ENCODE measurements at regions not wholly inside any gene's neighbourhood (a gene's known extent, or its start where the extent isn't known, plus 50 kb on each side); places are given as distances from the start of the nearest gene placed in this dataset.

GRCh38 chr2:120461092-120461491 lies 115.2 kb downstream of the INHBB start:
- no peak for DNase-seq

DNA sequence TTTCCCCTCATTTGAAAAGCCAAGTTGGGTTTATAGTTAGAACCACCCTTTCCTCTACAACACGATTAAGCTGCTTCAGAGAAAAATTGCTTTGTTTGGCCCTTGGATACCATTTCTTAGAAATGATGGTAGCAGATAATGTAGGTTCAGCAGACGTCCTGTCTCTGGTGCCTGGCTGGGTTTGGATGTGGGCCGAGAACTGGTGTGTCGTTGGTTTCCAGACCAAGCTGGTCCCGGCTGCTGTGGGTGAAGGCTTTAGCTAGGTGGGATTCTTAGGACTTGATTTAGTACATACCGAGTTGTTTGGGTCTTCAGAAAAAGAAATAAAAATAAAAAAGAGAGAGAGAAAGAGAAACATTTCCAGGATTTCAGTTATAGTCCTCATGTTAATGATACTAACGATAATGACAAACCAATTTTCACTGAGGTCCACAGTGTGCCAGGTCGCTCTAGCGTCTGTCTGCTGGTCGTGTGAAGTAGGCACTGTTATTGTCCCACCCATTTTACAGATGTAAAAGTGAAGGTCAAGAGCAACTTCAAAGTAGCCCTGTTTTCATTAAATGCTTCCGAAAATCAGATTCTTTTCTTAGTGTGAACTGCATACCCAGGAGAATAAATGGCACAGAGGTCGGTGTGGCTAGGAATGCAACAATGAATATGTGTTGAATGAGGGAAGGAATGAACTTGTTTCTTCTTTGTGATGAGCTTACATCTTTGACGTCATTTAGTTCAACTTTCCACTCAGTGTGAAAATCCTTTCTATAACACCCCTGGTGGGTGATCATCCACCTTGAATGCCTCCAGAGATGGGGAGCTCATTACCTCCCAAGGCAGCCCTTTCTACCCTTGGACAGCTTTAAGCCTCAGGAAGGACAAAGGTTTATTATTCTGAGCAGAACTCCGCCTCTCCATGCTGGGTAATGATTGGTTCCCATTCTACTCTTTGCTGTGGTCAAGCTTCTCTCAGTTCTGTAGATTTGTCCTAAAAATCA lies 115.9 kb downstream of the INHBB start:
- no peak for DNase-seq

GRCh38 chr2:120463527-120463926 lies 117.6 kb downstream of the INHBB start:
- DNase-seq: no peak

GRCh38 chr2:120463996-120464395 lies 118.1 kb downstream of the INHBB start:
- no peak for DNase-seq

- peak; percentile 21 for DNase-seq
These were observed 118.6 kb downstream of the INHBB start for GRCh38 chr2:120464448-120464931.

DNA sequence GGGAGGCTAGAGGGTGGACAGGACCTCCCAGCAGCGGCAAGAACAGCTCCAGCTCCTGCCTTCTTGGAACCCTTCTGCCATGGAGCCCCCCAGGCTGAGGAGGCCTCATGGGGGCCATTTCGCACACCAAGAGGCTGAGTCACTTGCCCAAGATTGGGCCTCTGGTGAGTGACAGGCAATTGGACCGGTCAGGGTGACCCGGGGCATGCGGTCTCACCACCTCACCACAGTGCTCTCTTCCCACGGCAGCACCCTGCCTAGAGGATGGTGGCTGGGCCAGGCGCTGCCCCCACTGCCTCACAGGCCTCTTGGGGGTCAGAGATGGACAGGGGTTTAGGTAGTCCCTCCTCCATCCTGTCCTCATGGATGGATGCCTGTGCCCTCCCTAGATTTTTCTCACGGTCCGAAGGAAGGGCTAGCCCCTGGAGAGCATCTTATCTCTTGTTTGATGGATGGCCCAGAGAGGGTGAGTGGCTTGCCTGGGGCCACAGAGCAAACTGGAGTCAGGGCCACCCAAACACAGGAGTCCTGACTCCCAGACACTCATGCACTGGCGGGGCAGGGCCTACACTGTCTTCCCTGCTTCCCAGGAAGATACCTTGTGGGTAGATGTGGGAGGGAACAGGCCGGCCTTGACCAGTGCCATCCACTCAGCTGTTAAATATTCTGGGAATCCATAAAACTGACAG lies 119.2 kb downstream of the INHBB start:
- no peak for DNase-seq

DNA sequence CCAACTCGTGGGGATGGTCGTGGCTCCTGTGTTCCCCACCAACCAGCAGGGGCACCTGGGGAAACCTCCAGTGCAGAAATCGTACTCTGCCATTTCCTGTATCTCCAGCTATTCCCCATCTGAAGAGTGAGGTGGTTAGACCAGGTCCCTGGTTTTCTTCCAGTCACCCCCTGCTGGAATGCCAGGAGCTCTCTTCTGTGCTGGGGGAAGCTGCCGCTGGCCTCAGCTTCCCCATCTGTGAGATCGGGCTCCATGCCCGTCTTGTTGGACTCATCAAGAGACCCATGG lies 119.7 kb downstream of the INHBB start:
- DNase-seq: no peak

DNA sequence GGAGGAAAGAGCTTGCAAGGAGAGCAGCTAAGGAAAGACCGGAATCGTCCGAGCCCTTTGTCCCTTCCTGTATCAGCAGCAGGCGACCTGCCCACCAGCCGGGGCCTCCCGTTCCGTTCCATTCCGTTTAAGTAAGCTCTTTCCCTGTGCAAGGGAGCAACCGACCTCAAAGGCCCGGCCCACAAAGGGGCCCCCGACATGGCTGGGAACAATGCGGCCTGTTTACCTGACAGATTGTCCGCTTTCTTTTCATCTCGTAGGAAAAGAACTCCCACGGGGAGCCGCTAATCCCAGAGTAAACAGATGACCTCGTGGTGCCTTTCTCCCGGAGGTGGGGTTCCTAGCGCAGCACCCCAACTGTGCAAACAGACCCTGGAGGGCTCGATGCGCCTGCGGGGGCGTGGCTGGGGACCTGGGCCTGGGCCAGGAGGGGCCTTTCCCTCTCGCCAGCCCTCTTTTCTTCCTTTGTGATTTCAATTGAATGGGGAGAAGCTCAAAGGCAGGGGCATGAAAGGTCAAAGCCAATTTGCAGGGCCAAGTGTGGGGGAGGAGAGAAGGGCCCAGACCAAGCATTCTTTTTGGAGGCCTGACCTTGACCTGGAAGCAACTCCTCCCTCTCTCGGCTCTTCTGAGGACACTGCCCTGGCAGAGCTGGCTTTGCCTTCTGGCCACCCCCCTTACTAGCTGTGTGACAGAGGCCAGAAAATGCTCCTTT lies 120.2 kb downstream of the INHBB start:
- no peak for DNase-seq

- DNase-seq: no peak
These were observed 120.7 kb downstream of the INHBB start for GRCh38 chr2:120466704-120467054.

GRCh38 chr2:120468136-120468535 lies 122.2 kb downstream of the INHBB start:
- DNase-seq: no peak

- peak; percentile 23 for DNase-seq
These were observed 123.5 kb downstream of the INHBB start for GRCh38 chr2:120469426-120469825.

GRCh38 chr2:120470041-120470965 lies 124.4 kb downstream of the INHBB start:
- peak; percentile 96 for DNase-seq

- DNase-seq: no peak
These were observed 125.2 kb downstream of the INHBB start for GRCh38 chr2:120471166-120471565.

DNA sequence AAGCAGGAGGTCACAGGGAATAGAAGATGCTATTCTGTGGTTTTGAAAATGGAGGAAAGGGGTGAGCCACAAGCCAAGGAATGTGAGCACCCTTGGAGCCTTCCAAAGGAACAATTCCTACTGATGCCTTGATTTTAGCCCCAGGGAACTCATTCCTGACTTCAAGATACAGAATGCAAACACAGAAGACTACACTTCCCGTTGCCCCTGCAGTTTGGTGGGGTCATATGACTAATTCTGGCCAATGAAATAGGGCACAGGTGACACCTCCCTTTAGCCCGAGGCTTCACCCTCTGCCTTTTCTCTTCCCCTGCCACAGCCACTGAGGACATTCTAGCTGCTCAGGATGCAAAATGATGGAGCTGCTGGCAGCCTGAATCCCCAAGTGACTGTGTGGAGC lies 126.1 kb downstream of the INHBB start:
- peak; percentile 50 for DNase-seq

DNA sequence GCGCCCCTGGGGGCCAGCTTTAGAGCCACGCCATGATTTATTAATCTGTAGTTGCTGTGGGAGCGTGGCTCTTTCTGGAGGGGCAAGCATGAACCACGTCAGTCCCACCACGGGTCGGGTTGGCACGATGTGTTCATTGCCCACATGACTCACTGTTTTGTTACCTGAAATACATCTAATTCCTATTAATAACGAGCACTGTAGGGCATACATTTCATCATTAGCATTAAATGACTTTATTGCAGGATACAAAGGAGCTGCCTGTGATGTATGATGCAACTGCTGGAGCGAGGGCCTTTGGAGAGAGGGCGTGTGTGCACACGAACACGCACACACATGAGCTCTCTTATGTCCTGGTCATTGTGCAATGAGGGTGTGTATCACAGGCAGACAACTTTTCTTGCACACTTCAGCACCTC lies 127.0 kb downstream of the INHBB start:
- no peak for DNase-seq

DNA sequence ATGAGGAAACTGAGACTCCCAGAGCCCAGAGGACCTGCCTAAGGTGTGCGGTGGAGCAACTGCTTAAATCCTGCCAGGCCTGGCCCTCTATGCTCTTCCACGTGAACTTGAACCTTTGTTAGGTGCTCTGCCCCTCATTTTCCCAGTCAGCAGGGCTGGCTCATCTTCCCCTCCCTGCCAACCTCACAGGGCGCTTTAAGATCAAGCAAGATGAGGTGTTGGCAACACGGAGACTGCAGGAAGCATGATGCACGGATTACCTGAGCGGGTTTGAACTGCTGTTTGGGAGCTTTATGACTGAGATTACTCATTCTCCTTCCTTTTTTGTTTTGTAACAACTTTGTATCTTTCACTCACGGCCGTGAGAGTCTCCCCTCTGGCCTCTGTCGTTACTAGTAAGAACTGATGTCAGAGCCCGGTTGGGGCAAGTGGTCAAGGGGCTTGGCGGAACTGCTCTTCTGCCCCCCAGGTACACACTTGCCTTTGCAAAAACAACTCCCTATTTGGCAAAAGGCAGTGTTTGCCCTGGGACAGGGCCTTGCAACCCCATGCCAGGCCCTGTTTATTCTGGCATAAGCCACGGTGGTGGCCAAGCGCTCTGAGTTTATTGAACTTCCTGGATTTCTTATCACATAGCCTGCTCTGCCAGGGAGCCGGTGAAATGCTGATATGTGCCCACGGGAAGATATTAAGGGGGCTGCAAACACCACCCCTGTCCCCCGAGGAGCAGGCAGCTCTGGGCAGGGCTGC lies 127.8 kb downstream of the INHBB start:
- DNase-seq: no peak

DNA sequence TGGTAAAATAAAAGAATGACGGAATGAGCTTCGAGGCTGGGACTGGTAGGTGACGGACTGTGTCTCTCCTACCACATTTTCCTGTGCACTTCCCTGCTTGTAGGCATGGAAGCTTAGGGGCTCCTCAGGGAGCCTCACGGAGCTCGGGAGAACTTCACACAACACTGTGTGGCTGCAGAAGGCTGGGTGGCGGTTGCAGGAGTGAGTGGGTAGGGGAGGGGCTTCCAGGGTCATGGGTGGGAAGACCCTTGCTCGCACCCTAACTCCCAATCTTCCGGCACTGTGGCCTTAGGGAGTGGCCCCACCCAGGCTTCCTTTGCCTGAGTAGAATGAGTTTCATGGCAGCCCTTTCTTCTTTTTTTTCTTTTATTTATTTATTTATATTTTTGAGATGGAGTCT lies 128.6 kb downstream of the INHBB start:
- no peak for DNase-seq

DNA sequence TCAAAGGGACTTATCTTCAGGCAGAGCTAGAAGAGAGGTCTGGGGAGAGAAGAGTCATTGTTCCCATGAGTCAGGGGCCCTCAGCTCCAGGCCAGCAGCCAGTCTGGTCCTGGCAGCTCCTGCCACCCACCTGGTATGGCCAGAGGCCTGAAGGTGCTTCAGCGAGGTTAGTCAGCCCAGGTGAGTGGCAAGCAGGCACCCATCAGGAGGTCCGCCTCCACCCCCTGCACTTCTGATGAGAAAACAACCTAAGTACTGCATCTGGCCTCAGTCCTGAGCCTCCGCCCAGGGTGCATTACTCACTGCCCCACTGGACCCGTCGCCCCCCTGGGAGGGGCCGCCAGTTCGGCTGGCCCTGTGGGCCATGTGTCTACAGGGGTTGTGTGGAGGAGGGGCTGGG lies 130.2 kb downstream of the INHBB start:
- DNase-seq: no peak

DNA sequence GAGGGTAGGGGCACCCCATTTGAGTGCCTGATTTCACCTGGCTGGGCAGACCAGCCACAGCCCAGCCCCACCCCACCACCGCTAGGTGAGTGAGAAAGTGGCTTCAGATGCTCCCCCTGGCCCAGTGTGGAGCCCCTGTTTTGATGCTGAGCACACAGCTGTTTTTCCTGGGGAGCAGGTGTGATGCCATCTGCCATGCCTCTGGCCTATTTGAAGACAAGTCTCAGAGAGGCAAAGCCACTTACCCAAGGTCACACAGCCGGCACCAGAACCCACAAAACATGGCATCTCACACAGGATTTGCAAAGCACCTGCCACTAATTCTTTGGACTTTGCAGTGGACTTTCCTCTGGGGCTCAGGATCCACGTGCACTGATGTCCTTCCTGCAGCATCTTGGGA lies 131.3 kb downstream of the INHBB start:
- DNase-seq: no peak

DNA sequence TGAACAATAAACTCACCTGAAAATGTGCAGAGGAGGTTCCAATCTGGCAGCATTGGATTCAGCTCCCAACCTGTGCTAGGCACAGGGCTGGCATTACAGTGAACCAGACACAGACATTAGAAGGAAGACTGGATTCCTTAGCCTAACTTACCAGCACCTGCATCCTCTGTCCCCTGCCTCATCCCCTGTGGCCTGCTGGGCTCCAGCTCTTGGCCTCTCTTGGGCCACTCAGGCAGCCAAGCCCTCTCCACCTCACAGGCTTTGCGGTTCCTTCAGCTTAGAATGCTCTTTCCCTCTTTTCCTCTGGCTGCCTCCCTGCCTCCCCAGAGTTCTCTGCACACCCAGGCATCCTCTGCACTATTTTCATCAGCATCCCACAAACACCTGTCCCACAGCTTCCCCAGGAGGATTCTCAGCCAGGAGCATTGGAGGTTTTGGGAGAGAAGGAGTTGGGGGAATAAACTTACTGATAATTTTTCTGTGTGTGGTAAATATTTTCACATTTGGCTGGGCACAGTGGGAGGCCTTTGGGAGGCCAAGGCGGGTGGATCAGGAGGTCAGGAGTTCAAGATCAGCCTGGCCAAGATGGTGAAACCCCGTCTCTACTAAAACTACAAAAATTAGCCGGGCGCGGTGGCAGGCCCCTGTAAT lies 132.0 kb downstream of the INHBB start:
- DNase-seq: no peak

- DNase-seq: no peak
These were observed 134.5 kb downstream of the INHBB start for GRCh38 chr2:120480346-120480902.

Data from EL (cell line).